ENCODE measurements at regions not wholly inside any gene's neighbourhood (a gene's known extent, or its start where the extent isn't known, plus 50 kb on each side); places are given as distances from the start of the nearest gene placed in this dataset.

DNA sequence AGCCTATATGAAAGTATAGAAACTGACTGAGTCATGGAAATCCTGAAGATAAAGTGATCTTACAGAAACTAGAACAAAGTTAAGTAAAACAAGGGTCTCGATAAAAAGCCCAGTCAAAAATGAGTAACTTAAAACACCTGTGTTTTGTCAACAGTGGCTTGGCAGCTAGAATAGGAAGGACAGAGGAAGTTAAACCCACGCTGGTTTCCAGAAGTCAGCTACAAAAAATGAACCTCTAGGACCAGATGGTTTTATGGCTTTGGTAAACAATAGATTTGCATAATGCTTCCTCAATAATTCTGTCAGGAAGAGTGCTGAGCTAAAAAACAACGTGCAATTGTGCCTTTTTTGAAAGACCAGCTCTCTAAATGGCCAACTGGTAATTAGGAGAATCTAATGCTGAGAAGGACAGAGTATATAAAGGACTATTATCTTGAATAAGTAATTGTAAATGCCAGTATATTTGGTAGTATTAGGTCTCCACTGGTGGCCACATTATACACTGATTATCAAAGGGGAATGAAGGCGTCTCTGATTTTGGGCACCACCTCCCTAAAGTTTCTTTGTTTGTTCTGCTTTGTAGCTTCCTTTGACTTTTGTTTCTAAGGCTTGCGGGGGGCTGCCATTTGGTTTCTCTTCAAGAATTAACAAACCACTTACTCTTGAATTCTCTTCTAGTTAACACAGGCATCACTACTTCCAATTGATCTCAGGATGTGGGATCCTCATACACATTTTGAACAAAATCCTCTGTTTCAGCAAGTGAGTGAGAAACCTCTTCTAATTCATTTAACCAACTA, 72.2 kb upstream of the PPP3CA start:
- no peaks in the 10 kb centered on the region for H3K9me3 ChIP-seq
- no peak overlapping the region for H3K4me3 ChIP-seq
- H3K27me3 ChIP-seq: no peaks in the 10 kb centered on the region
- intact Hi-C loops (cut with DNase I; ENCODE audit: low total_unique reads) (no loop called here), in situ Hi-C loops (cut with MboI; ENCODE audit: low pct_ligation_motif_present in 1 of 4, low pct_unique_long_range_greater_than_20kb in 1 of 4, low sequenced_read_pairs in 3 of 4) (no loop called here)
- H3K4me1 ChIP-seq: peaks cover 0 to 16% (median 8%) of the 10 kb centered on the region in 4 donors
- DNase-seq: peak; percentile 16
- peak overlapping the region; percentile 37 to 48 (median 44) for H3K27ac ChIP-seq
- no peak for TF ChIP-seq EP300 (IDR thresholded peaks at IDR 0.05; ENCODE audit: low read depth)
- peak in 1 of 3 donors; percentile 30 for TF ChIP-seq POLR2AphosphoS5 (IDR thresholded peaks at IDR 0.05)
- TF ChIP-seq POLR2A (IDR thresholded peaks at IDR 0.05): no peak
- 7 to 12% methylated on average over 5 of the region's 5 CpGs for whole genome bisulfite sequencing, 2 donors (ENCODE audit: low coverage in 1 of 2)
- H3K36me3 ChIP-seq: no peaks in the 10 kb centered on the region

- peak overlapping the region in 1 of 4 donors; percentile 48 for H3K27ac ChIP-seq
- no peak for DNase-seq
- no peaks in the 10 kb centered on the region for H3K36me3 ChIP-seq
- intact Hi-C loops (cut with DNase I; ENCODE audit: low total_unique reads) (no loop called here), in situ Hi-C loops (cut with MboI; ENCODE audit: low pct_ligation_motif_present in 1 of 4, low pct_unique_long_range_greater_than_20kb in 1 of 4, low sequenced_read_pairs in 3 of 4) (no loop called here)
- 61 to 68% methylated on average over 2 of the region's 2 CpGs for WGBS, 2 donors (ENCODE audit: low coverage in 1 of 2)
- no peaks in the 10 kb centered on the region for H3K9me3 ChIP-seq
- no peaks in the 10 kb centered on the region for H3K27me3 ChIP-seq
- H3K4me3 ChIP-seq: no peak overlapping the region
- no peak for TF ChIP-seq POLR2A (IDR thresholded peaks at IDR 0.05)
- H3K4me1 ChIP-seq: peaks cover 0 to 16% (median 8%) of the 10 kb centered on the region in 4 donors
Measured at GRCh38 chr4:101418466-101418865, 71.1 kb upstream of the PPP3CA start.

GRCh38 chr4:101418055-101418454, 70.7 kb upstream of the PPP3CA start:
- Histone ChIP-seq H3K4me1 (peaks cover 0 to 16% (median 8%) of the 10 kb centered on the region in 4 donors), H3K9me3 (no peaks in the 10 kb centered on the region), H3K27me3 (no peaks in the 10 kb centered on the region), H3K4me3 (no peak overlapping the region), H3K27ac (no peak overlapping the region), H3K36me3 (no peaks in the 10 kb centered on the region)
- TF ChIP-seq POLR2A (IDR thresholded peaks at IDR 0.05): no peak
- no peak for TF ChIP-seq EP300 (IDR thresholded peaks at IDR 0.05; ENCODE audit: low read depth)
- no peak for TF ChIP-seq POLR2AphosphoS5 (IDR thresholded peaks at IDR 0.05)
- no peak for TF ChIP-seq CTCF (IDR thresholded peaks at IDR 0.05)
- peak; percentile 28 for DNase-seq
- intact Hi-C loops (cut with DNase I; ENCODE audit: low total_unique reads): no loop called here
- 61 to 80% methylated on average over 1 to 2 of the region's 2 CpGs for WGBS, 2 donors (ENCODE audit: low coverage in 1 of 2)
- in situ Hi-C loops (cut with MboI; ENCODE audit: low pct_ligation_motif_present in 1 of 4, low pct_unique_long_range_greater_than_20kb in 1 of 4, low sequenced_read_pairs in 3 of 4): no loop called here

- in situ Hi-C loops (cut with MboI; ENCODE audit: low pct_ligation_motif_present in 1 of 4, low pct_unique_long_range_greater_than_20kb in 1 of 4, low sequenced_read_pairs in 3 of 4) (no loop called here), intact Hi-C loops (cut with DNase I; ENCODE audit: low total_unique reads) (no loop called here)
- Histone ChIP-seq H3K4me3 (no peak overlapping the region), H3K27ac (no peak overlapping the region), H3K9me3 (no peaks in the 10 kb centered on the region), H3K27me3 (no peaks in the 10 kb centered on the region), H3K36me3 (no peaks in the 10 kb centered on the region), H3K4me1 (peaks cover 0 to 16% (median 8%) of the 10 kb centered on the region in 4 donors)
- 100% methylated on average over 4 of the region's 6 CpGs; no CpG with 5 or more reads in 1 of the 2 donors for WGBS, 2 donors (ENCODE audit: low coverage in 1 of 2)
- no peak for DNase-seq
- TF ChIP-seq CTCF (IDR thresholded peaks at IDR 0.05): no peak
- TF ChIP-seq POLR2AphosphoS5 (IDR thresholded peaks at IDR 0.05): no peak
- no peak for TF ChIP-seq EP300 (IDR thresholded peaks at IDR 0.05; ENCODE audit: low read depth)
- TF ChIP-seq POLR2A (IDR thresholded peaks at IDR 0.05): no peak
Measured at GRCh38 chr4:101417046-101417445, 69.7 kb upstream of the PPP3CA start.

GRCh38 chr4:101415962-101416361, 68.6 kb upstream of the PPP3CA start:
- H3K36me3 ChIP-seq: no peaks in the 10 kb centered on the region
- in situ Hi-C loops (cut with MboI; ENCODE audit: low pct_ligation_motif_present in 1 of 4, low pct_unique_long_range_greater_than_20kb in 1 of 4, low sequenced_read_pairs in 3 of 4): no loop called here
- H3K4me1 ChIP-seq: peaks cover 0 to 16% (median 8%) of the 10 kb centered on the region in 4 donors
- no peaks in the 10 kb centered on the region for H3K9me3 ChIP-seq
- no peak overlapping the region for H3K27ac ChIP-seq
- intact Hi-C loops (cut with DNase I; ENCODE audit: low total_unique reads): no loop called here
- WGBS, 2 donors (ENCODE audit: low coverage in 1 of 2): 94 to 100% methylated on average over 2 to 6 of the region's 6 CpGs
- H3K4me3 ChIP-seq: no peak overlapping the region
- no peak for DNase-seq
- H3K27me3 ChIP-seq: no peaks in the 10 kb centered on the region
- TF ChIP-seq EP300 (IDR thresholded peaks at IDR 0.05; ENCODE audit: low read depth) (no peak), POLR2A (IDR thresholded peaks at IDR 0.05) (no peak)

Data from transverse colon (tissue), 4 donors.